PC-3 (cell line): ENCODE measurements at regions not wholly inside any gene's neighbourhood (a gene's known extent, or its start where the extent isn't known, plus 50 kb on each side); places are given as distances from the start of the nearest gene placed in this dataset.

Source experiments
- EZH2 ChIP-seq: fragments of 300-600 bp; sonication (generic); IDR thresholded peaks from one replicate; pipeline ENCODE4 v1.6.1; 2017; ENCODE audit warnings: antibody characterized with exemption, mild to moderate bottlenecking, low read length; ENCODE audit not compliant: unreplicated experiment
- EZH2phosphoT487 ChIP-seq: fragments of 300-600 bp; sonication (generic); IDR thresholded peaks from 2 replicates; pipeline ENCODE4 v1.6.1; 2018; ENCODE audit warnings: mild to moderate bottlenecking, antibody characterized with exemption, low read length, borderline replicate concordance
- TF ChIP-seq, protein P1 (sequence below): fragments of 300-600 bp; sonication (generic); conservative IDR thresholded peaks from 2 replicates; pipeline ENCODE4 v1.5.1; 2017; ENCODE audit warnings: antibody characterized with exemption, low read depth, mild to moderate bottlenecking, low read length

DNA sequence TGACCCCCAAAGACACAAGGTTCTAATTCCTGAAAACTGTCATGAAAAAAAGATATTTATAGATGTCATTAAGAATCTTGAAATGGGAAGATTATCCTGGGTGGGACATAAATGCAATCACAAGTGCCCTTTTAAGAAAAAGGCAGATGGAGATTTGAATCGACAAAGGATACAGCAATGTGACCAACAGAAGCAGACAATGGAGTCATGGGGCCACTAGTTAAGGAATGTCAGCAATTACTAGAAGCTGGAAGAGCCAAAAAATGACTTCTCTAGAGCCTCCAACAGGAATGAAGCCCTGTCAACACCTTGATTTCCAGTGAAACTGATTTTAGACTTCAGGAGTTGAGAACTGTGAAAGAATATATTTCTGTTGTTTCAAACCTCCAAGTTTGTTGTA is 448.5 kb downstream of the MEI4 start:
- TF ChIP-seq, protein P1, sequence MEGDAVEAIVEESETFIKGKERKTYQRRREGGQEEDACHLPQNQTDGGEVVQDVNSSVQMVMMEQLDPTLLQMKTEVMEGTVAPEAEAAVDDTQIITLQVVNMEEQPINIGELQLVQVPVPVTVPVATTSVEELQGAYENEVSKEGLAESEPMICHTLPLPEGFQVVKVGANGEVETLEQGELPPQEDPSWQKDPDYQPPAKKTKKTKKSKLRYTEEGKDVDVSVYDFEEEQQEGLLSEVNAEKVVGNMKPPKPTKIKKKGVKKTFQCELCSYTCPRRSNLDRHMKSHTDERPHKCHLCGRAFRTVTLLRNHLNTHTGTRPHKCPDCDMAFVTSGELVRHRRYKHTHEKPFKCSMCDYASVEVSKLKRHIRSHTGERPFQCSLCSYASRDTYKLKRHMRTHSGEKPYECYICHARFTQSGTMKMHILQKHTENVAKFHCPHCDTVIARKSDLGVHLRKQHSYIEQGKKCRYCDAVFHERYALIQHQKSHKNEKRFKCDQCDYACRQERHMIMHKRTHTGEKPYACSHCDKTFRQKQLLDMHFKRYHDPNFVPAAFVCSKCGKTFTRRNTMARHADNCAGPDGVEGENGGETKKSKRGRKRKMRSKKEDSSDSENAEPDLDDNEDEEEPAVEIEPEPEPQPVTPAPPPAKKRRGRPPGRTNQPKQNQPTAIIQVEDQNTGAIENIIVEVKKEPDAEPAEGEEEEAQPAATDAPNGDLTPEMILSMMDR: no peak
- TF ChIP-seq EZH2phosphoT487 (no peak), EZH2 (no peak)
